GM12878 (cell line): ENCODE measurements at regions not wholly inside any gene's neighbourhood (a gene's known extent, or its start where the extent isn't known, plus 50 kb on each side); places are given as distances from the start of the nearest gene placed in this dataset.

Source experiments
- BCL11A ChIP-seq: IDR thresholded peaks from 2 replicates; pipeline ENCODE4 v1.6.1; 2011; ENCODE audit warnings: low read depth, low read length
- CBFB ChIP-seq: IDR thresholded peaks from 2 replicates; pipeline ENCODE4 v1.6.1; 2016; ENCODE audit warnings: antibody characterized with exemption, low read depth
- EGR1 ChIP-seq, 2 experiments: IDR thresholded peaks; 1 replicate in 1 of 2; 2 replicates in 1 of 2; pipeline ENCODE4 v1.6.1; 2011 to 2012; ENCODE audit warnings: low read depth in 2 of 2, low read length in 2 of 2, borderline replicate concordance in 1 of 2, mild to moderate bottlenecking in 1 of 2, moderate library complexity in 1 of 2
- EZH2 ChIP-seq: IDR thresholded peaks from 2 replicates; pipeline ENCODE4 v1.6.1; 2012; ENCODE audit warnings: low read depth, mild to moderate bottlenecking, control low read depth, inconsistent platforms, low read length, borderline replicate concordance; ENCODE audit not compliant: control insufficient read depth
- FOXM1 ChIP-seq: IDR thresholded peaks from 2 replicates; pipeline ENCODE4 v1.6.1; 2012; ENCODE audit warnings: low read depth, mild to moderate bottlenecking, inconsistent platforms, low read length, moderate library complexity
- NFYA ChIP-seq: IDR thresholded peaks from 2 replicates; pipeline ENCODE4 v1.6.1; 2011; ENCODE audit warnings: low read depth, mild to moderate bottlenecking, low read length, improper control_type of control experiment, borderline replicate concordance
- NRF1 ChIP-seq: conservative IDR thresholded peaks from 2 replicates; pipeline ENCODE4 v1.6.1; 2011; ENCODE audit warnings: mild to moderate bottlenecking, low read depth, low read length, improper control_type of control experiment
- PAX5 ChIP-seq: IDR thresholded peaks from 2 replicates; pipeline ENCODE4 v1.6.1; 2011; ENCODE audit warnings: low read depth, low read length, borderline replicate concordance
- PML ChIP-seq: IDR thresholded peaks from 2 replicates; pipeline ENCODE4 v1.6.1; 2012; ENCODE audit warnings: low read length, inconsistent platforms
- POLR2AphosphoS5 ChIP-seq: IDR thresholded peaks from 2 replicates; pipeline ENCODE4 v1.6.1; 2011; ENCODE audit warnings: mild to moderate bottlenecking, low read length, inconsistent platforms
- RBBP5 ChIP-seq: fragments of 200-600 bp; sonication (generic); conservative IDR thresholded peaks from 2 replicates; pipeline ENCODE4 v1.6.1; 2016
- TAF1 ChIP-seq: IDR thresholded peaks from 2 replicates; pipeline ENCODE4 v1.6.1; 2011; ENCODE audit warnings: mild to moderate bottlenecking, low read depth, low read length, borderline replicate concordance
- TCF7 ChIP-seq: IDR thresholded peaks from 2 replicates; pipeline ENCODE4 v1.6.1; 2014; ENCODE audit warnings: antibody characterized with exemption, borderline replicate concordance
- YBX1 ChIP-seq: fragments of 450-650 bp; IDR thresholded peaks from 2 replicates; pipeline ENCODE4 v1.6.1; 2016; ENCODE audit warnings: antibody characterized with exemption
- ZNF217 ChIP-seq: fragments of 450-650 bp; IDR thresholded peaks from 2 replicates; pipeline ENCODE4 v1.6.1; 2017; ENCODE audit warnings: antibody characterized with exemption, mild to moderate bottlenecking
- TF ChIP-seq, protein P1 (sequence below): fragments of 450-650 bp; conservative IDR thresholded peaks from 2 replicates; pipeline ENCODE4 v1.6.1; 2017; ENCODE audit warnings: mild to moderate bottlenecking, moderate library complexity
- TF ChIP-seq, protein P2 (sequence below): fragments of 450-650 bp; IDR thresholded peaks from 2 replicates; pipeline ENCODE4 v1.6.1; 2017; ENCODE audit warnings: mild to moderate bottlenecking, moderate library complexity
- TF ChIP-seq, protein P3 (sequence below): fragments of 450-650 bp; IDR thresholded peaks from 2 replicates; pipeline ENCODE4 v1.6.1; 2017; ENCODE audit warnings: mild to moderate bottlenecking, moderate library complexity
- TF ChIP-seq, protein P4 (sequence below): IDR thresholded peaks from 2 replicates; pipeline ENCODE4 v1.6.1; 2011; ENCODE audit warnings: borderline replicate concordance, low read depth, mild to moderate bottlenecking, moderate library complexity, low read length; ENCODE audit not compliant: insufficient read depth, poor library complexity, severe bottlenecking

DNA sequence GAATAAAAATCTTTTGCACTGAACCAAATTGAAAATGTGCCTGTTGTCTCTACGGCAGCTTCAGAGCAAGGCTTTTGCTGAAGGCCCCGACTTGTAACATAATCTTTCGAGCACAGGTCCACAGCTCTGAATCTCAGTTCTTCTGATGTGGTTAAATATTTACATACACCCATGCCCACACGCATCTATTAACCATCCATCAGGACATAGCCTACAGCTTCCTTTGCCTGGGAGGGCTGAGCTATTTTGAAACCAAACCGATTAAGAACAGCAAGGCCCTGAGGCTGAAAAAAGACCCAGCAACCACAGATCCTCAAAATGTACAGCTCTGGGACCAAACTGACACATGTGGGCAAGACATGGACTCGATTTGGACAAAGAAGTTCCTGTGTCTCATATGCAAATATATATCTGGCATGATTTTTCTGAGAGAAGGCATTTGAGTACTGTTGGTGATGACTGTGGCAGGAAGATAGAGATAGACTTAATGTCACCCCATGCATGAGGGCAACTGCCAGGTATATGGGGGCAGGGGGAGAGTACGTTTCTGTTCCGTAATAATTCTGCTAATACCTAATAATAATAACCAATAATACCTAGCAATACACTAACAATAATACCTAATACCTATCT lies 322.7 kb upstream of the PLET1 start (continued):
- TF ChIP-seq NFYA (no peak), EZH2 (no peak), TAF1 (no peak), FOXM1 (peak; percentile 82), YBX1 (no peak), RBBP5 (no peak), POLR2AphosphoS5 (no peak), BCL11A (peak; percentile 85), PAX5 (peak; percentile 57; the same call in 1 of the 2 replicates), TCF7 (peak; percentile 99), EGR1 (IDR thresholded peaks at IDR 0.05; ENCODE audit: borderline replicate concordance in 1 of 2, low read depth in 2 of 2, low read length in 2 of 2) (no peak), ZNF217 (peak; percentile 59; the same call in 1 of the 2 replicates), PML (no peak), NRF1 (no peak), CBFB (peak; percentile 85)
- TF ChIP-seq, protein P1, sequence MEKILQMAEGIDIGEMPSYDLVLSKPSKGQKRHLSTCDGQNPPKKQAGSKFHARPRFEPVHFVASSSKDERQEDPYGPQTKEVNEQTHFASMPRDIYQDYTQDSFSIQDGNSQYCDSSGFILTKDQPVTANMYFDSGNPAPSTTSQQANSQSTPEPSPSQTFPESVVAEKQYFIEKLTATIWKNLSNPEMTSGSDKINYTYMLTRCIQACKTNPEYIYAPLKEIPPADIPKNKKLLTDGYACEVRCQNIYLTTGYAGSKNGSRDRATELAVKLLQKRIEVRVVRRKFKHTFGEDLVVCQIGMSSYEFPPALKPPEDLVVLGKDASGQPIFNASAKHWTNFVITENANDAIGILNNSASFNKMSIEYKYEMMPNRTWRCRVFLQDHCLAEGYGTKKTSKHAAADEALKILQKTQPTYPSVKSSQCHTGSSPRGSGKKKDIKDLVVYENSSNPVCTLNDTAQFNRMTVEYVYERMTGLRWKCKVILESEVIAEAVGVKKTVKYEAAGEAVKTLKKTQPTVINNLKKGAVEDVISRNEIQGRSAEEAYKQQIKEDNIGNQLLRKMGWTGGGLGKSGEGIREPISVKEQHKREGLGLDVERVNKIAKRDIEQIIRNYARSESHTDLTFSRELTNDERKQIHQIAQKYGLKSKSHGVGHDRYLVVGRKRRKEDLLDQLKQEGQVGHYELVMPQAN: no peak
- TF ChIP-seq, protein P2, sequence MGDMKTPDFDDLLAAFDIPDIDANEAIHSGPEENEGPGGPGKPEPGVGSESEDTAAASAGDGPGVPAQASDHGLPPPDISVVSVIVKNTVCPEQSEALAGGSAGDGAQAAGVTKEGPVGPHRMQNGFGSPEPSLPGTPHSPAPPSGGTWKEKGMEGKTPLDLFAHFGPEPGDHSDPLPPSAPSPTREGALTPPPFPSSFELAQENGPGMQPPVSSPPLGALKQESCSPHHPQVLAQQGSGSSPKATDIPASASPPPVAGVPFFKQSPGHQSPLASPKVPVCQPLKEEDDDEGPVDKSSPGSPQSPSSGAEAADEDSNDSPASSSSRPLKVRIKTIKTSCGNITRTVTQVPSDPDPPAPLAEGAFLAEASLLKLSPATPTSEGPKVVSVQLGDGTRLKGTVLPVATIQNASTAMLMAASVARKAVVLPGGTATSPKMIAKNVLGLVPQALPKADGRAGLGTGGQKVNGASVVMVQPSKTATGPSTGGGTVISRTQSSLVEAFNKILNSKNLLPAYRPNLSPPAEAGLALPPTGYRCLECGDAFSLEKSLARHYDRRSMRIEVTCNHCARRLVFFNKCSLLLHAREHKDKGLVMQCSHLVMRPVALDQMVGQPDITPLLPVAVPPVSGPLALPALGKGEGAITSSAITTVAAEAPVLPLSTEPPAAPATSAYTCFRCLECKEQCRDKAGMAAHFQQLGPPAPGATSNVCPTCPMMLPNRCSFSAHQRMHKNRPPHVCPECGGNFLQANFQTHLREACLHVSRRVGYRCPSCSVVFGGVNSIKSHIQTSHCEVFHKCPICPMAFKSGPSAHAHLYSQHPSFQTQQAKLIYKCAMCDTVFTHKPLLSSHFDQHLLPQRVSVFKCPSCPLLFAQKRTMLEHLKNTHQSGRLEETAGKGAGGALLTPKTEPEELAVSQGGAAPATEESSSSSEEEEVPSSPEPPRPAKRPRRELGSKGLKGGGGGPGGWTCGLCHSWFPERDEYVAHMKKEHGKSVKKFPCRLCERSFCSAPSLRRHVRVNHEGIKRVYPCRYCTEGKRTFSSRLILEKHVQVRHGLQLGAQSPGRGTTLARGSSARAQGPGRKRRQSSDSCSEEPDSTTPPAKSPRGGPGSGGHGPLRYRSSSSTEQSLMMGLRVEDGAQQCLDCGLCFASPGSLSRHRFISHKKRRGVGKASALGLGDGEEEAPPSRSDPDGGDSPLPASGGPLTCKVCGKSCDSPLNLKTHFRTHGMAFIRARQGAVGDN: no peak
- TF ChIP-seq, protein P3, sequence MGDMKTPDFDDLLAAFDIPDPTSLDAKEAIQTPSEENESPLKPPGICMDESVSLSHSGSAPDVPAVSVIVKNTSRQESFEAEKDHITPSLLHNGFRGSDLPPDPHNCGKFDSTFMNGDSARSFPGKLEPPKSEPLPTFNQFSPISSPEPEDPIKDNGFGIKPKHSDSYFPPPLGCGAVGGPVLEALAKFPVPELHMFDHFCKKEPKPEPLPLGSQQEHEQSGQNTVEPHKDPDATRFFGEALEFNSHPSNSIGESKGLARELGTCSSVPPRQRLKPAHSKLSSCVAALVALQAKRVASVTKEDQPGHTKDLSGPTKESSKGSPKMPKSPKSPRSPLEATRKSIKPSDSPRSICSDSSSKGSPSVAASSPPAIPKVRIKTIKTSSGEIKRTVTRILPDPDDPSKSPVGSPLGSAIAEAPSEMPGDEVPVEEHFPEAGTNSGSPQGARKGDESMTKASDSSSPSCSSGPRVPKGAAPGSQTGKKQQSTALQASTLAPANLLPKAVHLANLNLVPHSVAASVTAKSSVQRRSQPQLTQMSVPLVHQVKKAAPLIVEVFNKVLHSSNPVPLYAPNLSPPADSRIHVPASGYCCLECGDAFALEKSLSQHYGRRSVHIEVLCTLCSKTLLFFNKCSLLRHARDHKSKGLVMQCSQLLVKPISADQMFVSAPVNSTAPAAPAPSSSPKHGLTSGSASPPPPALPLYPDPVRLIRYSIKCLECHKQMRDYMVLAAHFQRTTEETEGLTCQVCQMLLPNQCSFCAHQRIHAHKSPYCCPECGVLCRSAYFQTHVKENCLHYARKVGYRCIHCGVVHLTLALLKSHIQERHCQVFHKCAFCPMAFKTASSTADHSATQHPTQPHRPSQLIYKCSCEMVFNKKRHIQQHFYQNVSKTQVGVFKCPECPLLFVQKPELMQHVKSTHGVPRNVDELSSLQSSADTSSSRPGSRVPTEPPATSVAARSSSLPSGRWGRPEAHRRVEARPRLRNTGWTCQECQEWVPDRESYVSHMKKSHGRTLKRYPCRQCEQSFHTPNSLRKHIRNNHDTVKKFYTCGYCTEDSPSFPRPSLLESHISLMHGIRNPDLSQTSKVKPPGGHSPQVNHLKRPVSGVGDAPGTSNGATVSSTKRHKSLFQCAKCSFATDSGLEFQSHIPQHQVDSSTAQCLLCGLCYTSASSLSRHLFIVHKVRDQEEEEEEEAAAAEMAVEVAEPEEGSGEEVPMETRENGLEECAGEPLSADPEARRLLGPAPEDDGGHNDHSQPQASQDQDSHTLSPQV: no peak
- TF ChIP-seq, protein P4, sequence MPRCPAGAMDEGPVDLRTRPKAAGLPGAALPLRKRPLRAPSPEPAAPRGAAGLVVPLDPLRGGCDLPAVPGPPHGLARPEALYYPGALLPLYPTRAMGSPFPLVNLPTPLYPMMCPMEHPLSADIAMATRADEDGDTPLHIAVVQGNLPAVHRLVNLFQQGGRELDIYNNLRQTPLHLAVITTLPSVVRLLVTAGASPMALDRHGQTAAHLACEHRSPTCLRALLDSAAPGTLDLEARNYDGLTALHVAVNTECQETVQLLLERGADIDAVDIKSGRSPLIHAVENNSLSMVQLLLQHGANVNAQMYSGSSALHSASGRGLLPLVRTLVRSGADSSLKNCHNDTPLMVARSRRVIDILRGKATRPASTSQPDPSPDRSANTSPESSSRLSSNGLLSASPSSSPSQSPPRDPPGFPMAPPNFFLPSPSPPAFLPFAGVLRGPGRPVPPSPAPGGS: peak; percentile 54
